ENCODE measurements at regions not wholly inside any gene's neighbourhood (a gene's known extent, or its start where the extent isn't known, plus 50 kb on each side); places are given as distances from the start of the nearest gene placed in this dataset.

- DNase-seq: no peak
- H3K4me3 ChIP-seq (ENCODE audit: low read depth in 1 of 2, low read length in 2 of 2): no peak overlapping the region
- H2AFZ ChIP-seq (ENCODE audit: low read depth, low read length): no peak overlapping the region
- no peak overlapping the region for H3K9ac ChIP-seq (ENCODE audit: low read depth, low read length)
- H3K27me3 ChIP-seq (ENCODE audit: insufficient read depth, low read length, poor library complexity): no peaks in the 10 kb centered on the region
- no peak overlapping the region for H3K27ac ChIP-seq (ENCODE audit: low read length)
- H3K4me1 ChIP-seq (ENCODE audit: insufficient read depth, low read length): no peaks in the 10 kb centered on the region
- TF ChIP-seq, protein P1, sequence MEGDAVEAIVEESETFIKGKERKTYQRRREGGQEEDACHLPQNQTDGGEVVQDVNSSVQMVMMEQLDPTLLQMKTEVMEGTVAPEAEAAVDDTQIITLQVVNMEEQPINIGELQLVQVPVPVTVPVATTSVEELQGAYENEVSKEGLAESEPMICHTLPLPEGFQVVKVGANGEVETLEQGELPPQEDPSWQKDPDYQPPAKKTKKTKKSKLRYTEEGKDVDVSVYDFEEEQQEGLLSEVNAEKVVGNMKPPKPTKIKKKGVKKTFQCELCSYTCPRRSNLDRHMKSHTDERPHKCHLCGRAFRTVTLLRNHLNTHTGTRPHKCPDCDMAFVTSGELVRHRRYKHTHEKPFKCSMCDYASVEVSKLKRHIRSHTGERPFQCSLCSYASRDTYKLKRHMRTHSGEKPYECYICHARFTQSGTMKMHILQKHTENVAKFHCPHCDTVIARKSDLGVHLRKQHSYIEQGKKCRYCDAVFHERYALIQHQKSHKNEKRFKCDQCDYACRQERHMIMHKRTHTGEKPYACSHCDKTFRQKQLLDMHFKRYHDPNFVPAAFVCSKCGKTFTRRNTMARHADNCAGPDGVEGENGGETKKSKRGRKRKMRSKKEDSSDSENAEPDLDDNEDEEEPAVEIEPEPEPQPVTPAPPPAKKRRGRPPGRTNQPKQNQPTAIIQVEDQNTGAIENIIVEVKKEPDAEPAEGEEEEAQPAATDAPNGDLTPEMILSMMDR (IDR thresholded peaks at IDR 0.05; ENCODE audit: borderline replicate concordance, extremely low read depth, low read length, poor library complexity, severe bottlenecking): no peak
- H3K4me2 ChIP-seq (ENCODE audit: insufficient read depth, low read length): no peak overlapping the region
- H3K79me2 ChIP-seq (ENCODE audit: insufficient read depth, low read length): no peaks in the 10 kb centered on the region
- H4K20me1 ChIP-seq (ENCODE audit: insufficient read depth, low read length): no peaks in the 10 kb centered on the region
- H3K9me3 ChIP-seq (ENCODE audit: insufficient read depth, low read length, severe bottlenecking): no peaks in the 10 kb centered on the region
- no peak for ATAC-seq (ENCODE audit: insufficient read depth, low read depth)
- no peaks in the 10 kb centered on the region for H3K36me3 ChIP-seq (ENCODE audit: insufficient read depth, low read length)
Measured at GRCh38 chr2:225837328-225837727, 437.8 kb downstream of the NYAP2 start.

DNA sequence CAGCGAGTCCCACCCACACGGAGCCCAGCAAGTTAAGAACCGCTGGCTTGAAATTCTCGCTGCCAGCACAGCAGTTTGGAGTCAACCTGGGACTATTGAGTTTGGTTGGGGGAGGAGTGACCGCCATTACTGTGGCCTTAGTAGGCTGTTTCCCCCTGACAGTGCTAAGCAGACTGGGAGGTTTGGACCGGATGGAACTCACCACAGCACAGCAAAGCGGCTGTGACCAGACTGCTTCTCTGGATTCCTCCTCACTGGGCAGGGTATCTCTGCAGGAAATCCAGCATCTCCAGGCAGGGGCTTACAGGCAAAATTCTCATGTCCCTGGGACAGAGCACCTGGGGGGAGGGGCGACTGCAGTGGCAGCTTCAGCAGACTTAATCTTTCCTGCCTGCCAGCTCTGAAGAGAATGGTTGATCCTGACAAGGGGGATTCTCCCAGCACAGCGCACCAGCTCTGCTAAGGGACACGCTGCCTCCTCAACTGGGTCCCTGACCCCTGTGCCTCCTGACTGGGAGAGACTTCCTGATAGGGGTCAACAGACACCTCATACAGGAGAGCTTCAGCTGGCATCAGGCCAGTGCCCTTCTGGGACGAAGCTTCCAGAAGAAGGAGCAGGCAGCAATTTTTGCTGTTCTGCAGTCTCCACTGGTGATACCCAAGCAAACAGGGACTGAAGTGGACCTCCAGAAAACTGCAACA lies 425.4 kb downstream of the NYAP2 start:
- H3K9me3 ChIP-seq (ENCODE audit: insufficient read depth, low read length, severe bottlenecking): no peaks in the 10 kb centered on the region
- no peak overlapping the region for H3K9ac ChIP-seq (ENCODE audit: low read depth, low read length)
- no peaks in the 10 kb centered on the region for H3K79me2 ChIP-seq (ENCODE audit: insufficient read depth, low read length)
- DNase-seq (no peak), ATAC-seq (ENCODE audit: insufficient read depth, low read depth) (no peak)
- H2AFZ ChIP-seq (ENCODE audit: low read depth, low read length): no peak overlapping the region
- no peak overlapping the region for H3K4me3 ChIP-seq (ENCODE audit: low read depth in 1 of 2, low read length in 2 of 2)
- no peaks in the 10 kb centered on the region for H3K36me3 ChIP-seq (ENCODE audit: insufficient read depth, low read length)
- no peaks in the 10 kb centered on the region for H3K27me3 ChIP-seq (ENCODE audit: insufficient read depth, low read length, poor library complexity)
- H3K4me2 ChIP-seq (ENCODE audit: insufficient read depth, low read length): no peak overlapping the region
- TF ChIP-seq, protein P1 (IDR thresholded peaks at IDR 0.05; ENCODE audit: borderline replicate concordance, extremely low read depth, low read length, poor library complexity, severe bottlenecking): no peak
- no peak for TF ChIP-seq EZH2 (IDR thresholded peaks at IDR 0.05; ENCODE audit: borderline replicate concordance, low read depth, low read length, severe bottlenecking)
- H3K27ac ChIP-seq (ENCODE audit: low read length): no peak overlapping the region
- H3K4me1 ChIP-seq (ENCODE audit: insufficient read depth, low read length): no peaks in the 10 kb centered on the region
- no peaks in the 10 kb centered on the region for H4K20me1 ChIP-seq (ENCODE audit: insufficient read depth, low read length)

DNA sequence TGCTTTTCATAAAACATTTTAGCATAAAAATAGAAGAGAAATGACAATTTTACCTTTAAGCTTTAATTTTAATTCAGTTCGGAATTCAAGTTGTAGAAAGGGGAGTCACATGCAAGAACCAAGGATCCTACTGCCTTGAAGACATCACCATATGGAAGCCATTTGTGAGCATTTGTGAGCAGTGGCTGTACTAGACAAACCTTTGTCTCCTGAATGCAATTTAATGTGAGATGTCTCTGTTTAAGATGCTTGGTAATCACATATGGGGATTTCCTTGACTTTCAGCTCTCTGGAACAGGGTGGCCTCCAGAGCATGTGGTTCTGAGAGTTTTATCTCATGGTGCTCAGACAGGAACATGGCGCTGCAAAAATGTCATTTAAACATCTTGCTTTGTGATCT lies 421.8 kb downstream of the NYAP2 start:
- H3K9me3 ChIP-seq (ENCODE audit: insufficient read depth, low read length, severe bottlenecking): no peaks in the 10 kb centered on the region
- H3K79me2 ChIP-seq (ENCODE audit: insufficient read depth, low read length): no peaks in the 10 kb centered on the region
- H3K4me3 ChIP-seq (ENCODE audit: low read depth in 1 of 2, low read length in 2 of 2): no peak overlapping the region
- no peak overlapping the region for H3K9ac ChIP-seq (ENCODE audit: low read depth, low read length)
- no peak for TF ChIP-seq EZH2 (IDR thresholded peaks at IDR 0.05; ENCODE audit: borderline replicate concordance, low read depth, low read length, severe bottlenecking)
- TF ChIP-seq, protein P1 (IDR thresholded peaks at IDR 0.05; ENCODE audit: borderline replicate concordance, extremely low read depth, low read length, poor library complexity, severe bottlenecking): no peak
- no peak overlapping the region for H3K4me2 ChIP-seq (ENCODE audit: insufficient read depth, low read length)
- H3K27ac ChIP-seq (ENCODE audit: low read length): no peak overlapping the region
- no peaks in the 10 kb centered on the region for H3K4me1 ChIP-seq (ENCODE audit: insufficient read depth, low read length)
- DNase-seq: no peak
- no peak overlapping the region for H2AFZ ChIP-seq (ENCODE audit: low read depth, low read length)
- no peaks in the 10 kb centered on the region for H4K20me1 ChIP-seq (ENCODE audit: insufficient read depth, low read length)
- ATAC-seq (ENCODE audit: insufficient read depth, low read depth): no peak
- H3K27me3 ChIP-seq (ENCODE audit: insufficient read depth, low read length, poor library complexity): no peaks in the 10 kb centered on the region
- no peaks in the 10 kb centered on the region for H3K36me3 ChIP-seq (ENCODE audit: insufficient read depth, low read length)
